MM.1S (cell line): ENCODE measurements at regions not wholly inside any gene's neighbourhood (a gene's known extent, or its start where the extent isn't known, plus 50 kb on each side); places are given as distances from the start of the nearest gene placed in this dataset.
"Not testable (repeated sequence)": the region's sequence is repeated elsewhere in the genome, so short reads cannot be mapped to it uniquely, and the experiment has no call there.

Source experiments
- DNase-seq: peaks from one replicate; pipeline ENCODE4 v3.0.0-alpha.2; 2015
- H2AFZ ChIP-seq: fragments of 300-600 bp; sonication (generic); 2 replicates; pipeline ENCODE4 v1.6.0; 2016; ENCODE audit warnings: antibody characterized with exemption, low read length
- H3F3A ChIP-seq: fragments of 300-600 bp; sonication (generic); 2 replicates; pipeline ENCODE4 v1.6.1; 2016; ENCODE audit warnings: mild to moderate bottlenecking, antibody characterized with exemption, low read length, moderate library complexity, mixed read lengths; ENCODE audit not compliant: insufficient read depth
- H3K27ac ChIP-seq: fragments of 300-600 bp; sonication (generic); 2 replicates; pipeline ENCODE4 v1.5.1; 2016; ENCODE audit warnings: mild to moderate bottlenecking, low read length
- H3K27me3 ChIP-seq: fragments of 300-600 bp; sonication (generic); replicated peaks from 2 replicates; pipeline ENCODE4 v1.6.0; 2016; ENCODE audit warnings: low read length; ENCODE audit not compliant: insufficient read depth
- H3K36me3 ChIP-seq: fragments of 300-600 bp; sonication (generic); replicated peaks from 2 replicates; pipeline ENCODE4 v1.6.1; 2016; ENCODE audit warnings: mild to moderate bottlenecking, low read length, mixed read lengths; ENCODE audit not compliant: insufficient read depth
- H3K4me1 ChIP-seq: fragments of 300-600 bp; sonication (generic); 2 replicates; pipeline ENCODE4 v1.6.1; 2016; ENCODE audit warnings: low read length, mixed read lengths
- H3K4me2 ChIP-seq: fragments of 300-600 bp; sonication (generic); 2 replicates; pipeline ENCODE4 v1.6.0; 2016; ENCODE audit warnings: low read depth, low read length
- H3K4me3 ChIP-seq: fragments of 300-600 bp; sonication (generic); 2 replicates; pipeline ENCODE4 v1.5.1; 2016; ENCODE audit warnings: low read length, mixed read lengths
- H3K79me2 ChIP-seq: fragments of 300-600 bp; sonication (generic); 2 replicates; pipeline ENCODE4 v1.6.1; 2016; ENCODE audit warnings: mixed run types, low read length, mixed read lengths
- H3K9ac ChIP-seq: fragments of 300-600 bp; sonication (generic); 2 replicates; pipeline ENCODE4 v1.6.1; 2016; ENCODE audit warnings: low read length, mixed read lengths
- H3K9me2 ChIP-seq: fragments of 300-600 bp; sonication (generic); replicated peaks from 2 replicates; pipeline ENCODE4 v1.6.1; 2016; ENCODE audit warnings: mild to moderate bottlenecking, low read length, mixed read lengths; ENCODE audit not compliant: insufficient read depth
- H3K9me3 ChIP-seq: fragments of 300-600 bp; sonication (generic); replicated peaks from 2 replicates; pipeline ENCODE4 v1.6.1; 2016; ENCODE audit warnings: mild to moderate bottlenecking, low read length, mixed read lengths; ENCODE audit not compliant: insufficient read depth
- H4K20me1 ChIP-seq: fragments of 300-600 bp; sonication (generic); 2 replicates; pipeline ENCODE4 v1.6.1; 2016; ENCODE audit warnings: mild to moderate bottlenecking, low read length, moderate library complexity, mixed read lengths; ENCODE audit not compliant: insufficient read depth
- EZH2 ChIP-seq: fragments of 300-600 bp; sonication (generic); optimal IDR thresholded peaks from 2 replicates; pipeline ENCODE3; 2017; ENCODE audit warnings: low read depth, mild to moderate bottlenecking, antibody characterized with exemption, low read length, mixed read lengths
- EZH2phosphoT487 ChIP-seq: fragments of 300-600 bp; sonication (generic); IDR thresholded peaks from 2 replicates; pipeline ENCODE4 v1.6.1; 2018; ENCODE audit warnings: antibody characterized with exemption, low read length
- TF ChIP-seq, protein P1 (sequence below): fragments of 300-600 bp; sonication (generic); IDR thresholded peaks from 2 replicates; pipeline ENCODE4 v1.5.1; 2016; ENCODE audit warnings: antibody characterized with exemption, low read length, mixed read lengths

DNA sequence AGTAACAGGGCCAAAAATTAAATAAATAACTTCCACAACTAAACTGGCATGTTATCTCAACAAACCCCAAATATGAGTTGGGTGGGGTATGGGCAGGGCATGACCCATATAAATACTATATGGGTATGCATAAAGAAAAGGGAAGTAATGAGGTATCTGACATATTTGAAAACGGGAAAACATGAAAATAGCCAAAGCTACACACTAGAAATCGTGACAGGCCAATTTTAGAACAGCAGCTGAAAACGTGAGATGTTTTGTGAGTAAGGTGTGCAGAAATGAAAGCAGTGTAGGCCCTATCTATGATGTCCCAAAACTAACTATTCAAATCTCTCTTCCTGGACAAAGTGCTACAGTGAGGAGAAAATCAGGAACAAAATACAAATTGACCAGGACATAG, 537.9 kb upstream of the NR5A2 start:
- no peak overlapping the region; the same call in 1 of the 2 replicates for H3K4me3 ChIP-seq
- TF ChIP-seq EZH2phosphoT487, result no peak
- TF ChIP-seq EZH2, result no peak
- TF ChIP-seq, protein P1, sequence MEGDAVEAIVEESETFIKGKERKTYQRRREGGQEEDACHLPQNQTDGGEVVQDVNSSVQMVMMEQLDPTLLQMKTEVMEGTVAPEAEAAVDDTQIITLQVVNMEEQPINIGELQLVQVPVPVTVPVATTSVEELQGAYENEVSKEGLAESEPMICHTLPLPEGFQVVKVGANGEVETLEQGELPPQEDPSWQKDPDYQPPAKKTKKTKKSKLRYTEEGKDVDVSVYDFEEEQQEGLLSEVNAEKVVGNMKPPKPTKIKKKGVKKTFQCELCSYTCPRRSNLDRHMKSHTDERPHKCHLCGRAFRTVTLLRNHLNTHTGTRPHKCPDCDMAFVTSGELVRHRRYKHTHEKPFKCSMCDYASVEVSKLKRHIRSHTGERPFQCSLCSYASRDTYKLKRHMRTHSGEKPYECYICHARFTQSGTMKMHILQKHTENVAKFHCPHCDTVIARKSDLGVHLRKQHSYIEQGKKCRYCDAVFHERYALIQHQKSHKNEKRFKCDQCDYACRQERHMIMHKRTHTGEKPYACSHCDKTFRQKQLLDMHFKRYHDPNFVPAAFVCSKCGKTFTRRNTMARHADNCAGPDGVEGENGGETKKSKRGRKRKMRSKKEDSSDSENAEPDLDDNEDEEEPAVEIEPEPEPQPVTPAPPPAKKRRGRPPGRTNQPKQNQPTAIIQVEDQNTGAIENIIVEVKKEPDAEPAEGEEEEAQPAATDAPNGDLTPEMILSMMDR, result no peak
- peak; percentile 47 for DNase-seq
- peaks cover 12% of the 10 kb centered on the region; the same call in 1 of the 2 replicates for H3F3A ChIP-seq
- H3K9me2 ChIP-seq, result no peaks in the 10 kb centered on the region
- no peaks in the 10 kb centered on the region for H3K36me3 ChIP-seq
- no peaks in the 10 kb centered on the region for H3K27me3 ChIP-seq
- no peaks in the 10 kb centered on the region for H3K9me3 ChIP-seq
- peak overlapping the region; percentile 5; the same call in 1 of the 2 replicates for H3K9ac ChIP-seq
- no peaks in the 10 kb centered on the region for H3K79me2 ChIP-seq
- no peaks in the 10 kb centered on the region for H4K20me1 ChIP-seq
- peak overlapping the region; percentile 49 for H3K4me2 ChIP-seq
- H3K4me1 ChIP-seq, result peaks cover 23% of the 10 kb centered on the region
- peak overlapping the region; percentile 63; the same call in 1 of the 2 replicates for H3K27ac ChIP-seq
- H2AFZ ChIP-seq, result peak overlapping the region; percentile 65

DNA sequence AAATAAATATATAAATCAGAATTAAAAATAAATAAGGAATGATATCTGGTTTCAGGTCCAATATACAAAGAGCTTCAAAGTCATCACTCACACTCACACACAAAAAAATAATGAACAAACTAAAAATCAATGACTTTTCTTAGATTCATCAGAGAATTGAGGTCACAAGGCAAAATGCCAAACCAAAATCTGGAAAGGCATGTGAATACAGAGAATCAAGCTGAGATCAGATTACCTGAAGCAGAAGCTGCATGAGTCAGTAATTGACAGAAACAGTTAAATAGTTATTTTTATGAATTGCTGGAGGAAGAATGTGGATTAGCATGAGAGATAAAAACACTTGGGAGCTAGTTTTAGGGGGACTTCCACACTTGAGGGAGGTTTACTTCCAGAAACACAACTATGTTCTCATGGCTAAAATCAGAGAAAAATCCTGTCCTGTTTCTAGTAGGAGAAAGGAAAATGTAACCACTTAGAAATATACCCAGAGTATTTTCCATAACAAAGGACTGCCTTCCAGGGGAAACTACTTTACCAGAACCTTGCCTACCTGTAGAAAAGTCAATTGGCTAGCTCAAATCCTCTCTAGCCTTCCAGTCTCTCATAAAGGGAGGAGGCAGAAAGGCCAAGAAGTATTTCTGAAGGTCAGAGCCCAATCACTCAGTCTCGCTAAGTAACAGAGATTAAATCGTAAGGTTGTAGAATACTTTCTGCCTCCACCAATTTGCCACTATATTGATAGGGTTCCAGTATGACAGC, 536.6 kb upstream of the NR5A2 start:
- Histone ChIP-seq H3K36me3 (no peaks in the 10 kb centered on the region), H4K20me1 (no peaks in the 10 kb centered on the region), H2AFZ (no peak overlapping the region), H3K4me1 (peaks cover 23% of the 10 kb centered on the region), H3K27ac (no peak overlapping the region), H3K9ac (no peak overlapping the region), H3F3A (peaks cover 12% of the 10 kb centered on the region; the same call in 1 of the 2 replicates), H3K4me3 (no peak overlapping the region), H3K79me2 (no peaks in the 10 kb centered on the region), H3K4me2 (no peak overlapping the region), H3K9me2 (no peaks in the 10 kb centered on the region), H3K9me3 (no peaks in the 10 kb centered on the region), H3K27me3 (no peaks in the 10 kb centered on the region)
- no peak for TF ChIP-seq EZH2phosphoT487
- no peak for TF ChIP-seq EZH2
- no peak for DNase-seq

DNA sequence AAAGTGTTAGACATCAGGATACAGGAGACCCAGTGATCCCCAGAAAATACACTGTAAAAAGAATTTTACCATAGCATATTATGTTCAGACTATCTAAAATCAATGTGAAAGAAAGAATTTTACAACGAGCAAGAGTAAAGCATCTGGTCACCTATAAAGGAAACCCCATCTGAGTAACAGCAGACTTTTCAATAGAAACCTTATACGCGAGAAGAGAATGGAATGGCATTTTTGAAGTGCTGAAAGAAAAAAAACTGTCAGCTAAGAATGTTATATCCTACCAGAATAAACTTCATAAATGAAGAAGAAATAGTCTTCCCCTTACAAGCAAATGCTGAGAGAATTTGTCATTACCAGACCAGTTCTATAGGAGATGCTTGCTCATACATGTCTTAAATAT, 532.1 kb upstream of the NR5A2 start:
- no peak overlapping the region for H3K4me3 ChIP-seq
- H2AFZ ChIP-seq, result no peak overlapping the region
- no peaks in the 10 kb centered on the region for H3K79me2 ChIP-seq
- no peaks in the 10 kb centered on the region for H3K27me3 ChIP-seq
- H3K27ac ChIP-seq, result no peak overlapping the region
- no peak overlapping the region for H3K4me2 ChIP-seq
- H4K20me1 ChIP-seq, result no peaks in the 10 kb centered on the region
- no peak for TF ChIP-seq EZH2
- TF ChIP-seq, protein P1, result no peak
- TF ChIP-seq EZH2phosphoT487, result no peak
- no peaks in the 10 kb centered on the region for H3K36me3 ChIP-seq
- peaks cover 17% of the 10 kb centered on the region for H3K4me1 ChIP-seq
- DNase-seq, result no peak
- no peaks in the 10 kb centered on the region for H3K9me3 ChIP-seq
- no peaks in the 10 kb centered on the region for H3K9me2 ChIP-seq
- H3F3A ChIP-seq, result no peaks in the 10 kb centered on the region
- H3K9ac ChIP-seq, result no peak overlapping the region

DNA sequence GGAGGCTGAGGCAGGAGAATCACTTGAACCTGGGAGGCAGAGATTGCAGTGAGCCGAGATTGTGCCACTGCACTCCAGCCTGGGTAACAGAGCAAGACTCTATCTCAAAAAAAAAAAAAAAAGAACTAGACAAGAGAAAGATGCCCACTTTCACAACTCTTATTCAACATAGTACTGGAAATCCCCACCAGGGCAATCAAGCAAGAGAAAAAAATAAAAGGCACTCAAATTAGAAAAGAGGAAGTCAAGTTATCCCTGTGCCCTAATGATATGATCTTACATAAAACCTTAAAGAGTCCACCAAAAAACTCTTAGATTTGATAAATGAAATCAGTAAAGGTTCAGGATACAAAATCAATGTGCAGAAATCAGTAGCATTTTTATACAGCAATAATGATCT, 528.7 kb upstream of the NR5A2 start:
- not testable (repeated sequence) for H3K9me2 ChIP-seq, H2AFZ ChIP-seq, H3F3A ChIP-seq, H4K20me1 ChIP-seq, H3K79me2 ChIP-seq, H3K9ac ChIP-seq, H3K27ac ChIP-seq, H3K27me3 ChIP-seq, H3K9me3 ChIP-seq, H3K4me3 ChIP-seq, H3K36me3 ChIP-seq
- peak overlapping the region; percentile 10; the same call in 1 of the 2 replicates for H3K4me2 ChIP-seq
- DNase-seq, result peak; percentile 74
- H3K4me1 ChIP-seq, result peaks cover 12% of the 10 kb centered on the region
